ENCODE measurements at regions not wholly inside any gene's neighbourhood (a gene's known extent, or its start where the extent isn't known, plus 50 kb on each side); places are given as distances from the start of the nearest gene placed in this dataset.

- TF ChIP-seq UBTF (IDR thresholded peaks at IDR 0.05; ENCODE audit: borderline replicate concordance in 1 of 2, low read depth in 2 of 2, low read length in 2 of 2) = no peak
Observed at GRCh38 chr5:68699966-68700365, 393.8 kb upstream of the SLC30A5 start (continued).

- H3K9ac ChIP-seq (ENCODE audit: insufficient read depth in 1 of 2, low read depth in 2 of 2, low read length in 2 of 2) = no peak overlapping the region
- no peak for FAIRE-seq
- TF ChIP-seq NFATC3 (IDR thresholded peaks at IDR 0.05) (no peak), ZNF316 (IDR thresholded peaks at IDR 0.05) (peak; percentile 43; the same call in 1 of the 2 replicates), C11orf30 (IDR thresholded peaks at IDR 0.05; ENCODE audit: low read depth) (0 out of 2 replicates have a peak, but pooled peaks have one; percentile 23), MAFG (tag; conservative IDR thresholded peaks at IDR 0.05) (peak; percentile 29; the same call in 1 of the 2 replicates), MYNN (IDR thresholded peaks at IDR 0.05) (no peak), MYNN (CRISPR knock-in tag; IDR thresholded peaks at IDR 0.05) (no peak)
Observed at GRCh38 chr5:68707575-68707974, 386.2 kb upstream of the SLC30A5 start.

More at GRCh38 chr5:68707575-68707974, 386.2 kb upstream of the SLC30A5 start:
- intact Hi-C loops (cut with micrococcal nuclease) = no loop called here
- H3K4me1 ChIP-seq (replicated peaks in 1 of 2; ENCODE audit: control insufficient read depth in 2 of 2, insufficient read depth in 2 of 2, low read length in 2 of 2) = peaks cover 0 to 5% of the 10 kb centered on the region in 2 experiments; a peak in 3 of 5 replicates
- WGBS (ENCODE audit: insufficient coverage, low coverage, missing lambda C conversion rate) = 24% methylated on average over 2 of the region's 2 CpGs
- no peaks in the 10 kb centered on the region for H3K36me3 ChIP-seq (ENCODE audit: control insufficient read depth, insufficient read depth, low read length)
- H3K9me3 ChIP-seq (replicated peaks; ENCODE audit: control insufficient read depth, insufficient read depth, low read depth, low read length) = no peaks in the 10 kb centered on the region
- H2AFZ ChIP-seq (ENCODE audit: low read depth, low read length) = no peak overlapping the region; the same call in 1 of the 2 replicates
- H3K79me2 ChIP-seq (ENCODE audit: control insufficient read depth, insufficient read depth, low read length) = no peaks in the 10 kb centered on the region
- in situ Hi-C loops (cut with MboI) = no loop called here
- DNase-seq (ENCODE audit: extremely low read depth in 1 of 4, low spot score in 3 of 4) (no peak), ATAC-seq (no peak)
- BruUV-seq (replicated peaks) = no TSS peak
- no peak overlapping the region for H3K4me3 ChIP-seq
- H3K9me1 ChIP-seq (ENCODE audit: control insufficient read depth, insufficient read depth, low read length) = no peaks in the 10 kb centered on the region
- H3K27ac ChIP-seq (ENCODE audit: extremely low read depth, low read depth, low read length) = no peak overlapping the region
- POLR2A ChIA-PET = no interaction called here
- CTCF ChIA-PET (ENCODE audit: low intra/inter-chr PET ratio) = no interaction called here
- H3K27me3 ChIP-seq (ENCODE audit: control insufficient read depth in 2 of 2, insufficient read depth in 2 of 2, low read length in 2 of 2) = no peaks in the 10 kb centered on the region
- H3K4me2 ChIP-seq (ENCODE audit: insufficient read depth, low read length) = no peak overlapping the region
- no peaks in the 10 kb centered on the region for H4K20me1 ChIP-seq (replicated peaks; ENCODE audit: control insufficient read depth, insufficient read depth, low read length)

Data from K562 (cell line).